ENCODE measurements at regions not wholly inside any gene's neighbourhood (a gene's known extent, or its start where the extent isn't known, plus 50 kb on each side); places are given as distances from the start of the nearest gene placed in this dataset.

DNA sequence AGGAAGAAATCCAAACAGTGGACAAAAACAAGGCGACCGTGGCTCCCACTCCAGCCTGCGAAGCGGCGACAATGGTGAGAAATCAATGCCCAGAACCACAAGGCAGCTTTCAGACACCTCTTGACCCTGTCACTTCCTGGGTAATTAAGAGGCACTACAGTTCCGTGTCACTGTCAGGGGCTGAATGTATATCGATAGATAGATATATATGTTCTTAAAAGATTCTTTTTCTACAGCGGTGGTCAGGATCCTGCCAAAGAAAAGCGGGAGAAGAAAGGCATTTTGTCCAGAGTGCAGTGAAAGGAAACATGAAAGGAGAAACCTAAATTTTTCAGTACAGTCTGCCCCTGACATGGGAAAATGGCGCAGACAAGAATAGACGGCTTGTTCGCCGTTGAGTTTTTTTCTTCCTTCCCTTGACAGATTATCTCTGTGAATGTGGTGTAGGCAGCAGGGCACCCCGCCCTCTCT lies 56.2 kb upstream of the HES1 start:
- Histone ChIP-seq H3K27ac (no peak overlapping the region), H3K9me3 (no peaks in the 10 kb centered on the region), H3K4me3 (no peak overlapping the region), H3K36me3 (no peaks in the 10 kb centered on the region), H3K27me3 (no peaks in the 10 kb centered on the region), H3K4me1 (peaks cover 0 to 28% (median 17%) of the 10 kb centered on the region in 4 donors)
- TF ChIP-seq EP300 (IDR thresholded peaks at IDR 0.05) (no peak), CTCF (IDR thresholded peaks at IDR 0.05) (no peak), POLR2A (IDR thresholded peaks at IDR 0.05) (no peak), POLR2AphosphoS5 (IDR thresholded peaks at IDR 0.05) (no peak)
- intact Hi-C loops (cut with DNase I; ENCODE audit: low total_unique reads) = no loop called here
- no peak for DNase-seq
- 78 to 92% (median 85%) methylated on average over 14 of the region's 14 CpGs for WGBS, 5 donors

DNA sequence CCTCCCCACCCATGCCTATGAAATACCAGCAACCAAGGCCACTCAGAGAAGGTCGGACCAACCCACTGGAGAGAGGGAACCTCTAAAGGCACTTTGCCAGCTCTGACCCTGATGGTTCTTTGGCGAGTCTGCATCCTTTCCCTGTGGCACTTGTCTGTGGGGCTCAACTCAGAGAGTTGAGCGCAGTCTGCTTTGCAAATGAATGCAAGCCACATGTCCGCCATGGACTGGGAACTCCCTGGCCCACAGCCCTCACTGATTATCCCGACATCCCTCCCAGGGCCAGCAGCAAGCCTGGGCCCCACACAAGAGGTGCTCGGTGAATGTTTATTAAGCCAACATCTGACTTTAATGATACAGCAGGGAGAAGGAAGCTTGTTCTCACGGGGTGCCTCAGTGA lies 55.5 kb upstream of the HES1 start:
- Histone ChIP-seq H3K27me3 (no peaks in the 10 kb centered on the region), H3K4me3 (no peak overlapping the region), H3K27ac (no peak overlapping the region), H3K9me3 (no peaks in the 10 kb centered on the region), H3K36me3 (no peaks in the 10 kb centered on the region), H3K4me1 (peaks cover 0 to 24% (median 11%) of the 10 kb centered on the region in 4 donors)
- no peak for TF ChIP-seq CTCF (IDR thresholded peaks at IDR 0.05)
- TF ChIP-seq EP300 (IDR thresholded peaks at IDR 0.05) = no peak
- TF ChIP-seq POLR2A (IDR thresholded peaks at IDR 0.05) = no peak
- TF ChIP-seq POLR2AphosphoS5 (IDR thresholded peaks at IDR 0.05) = no peak
- WGBS, 5 donors = 56 to 70% (median 66%) methylated on average over 2 to 7 of the region's 7 CpGs
- DNase-seq = peak; percentile 4 to 53
- intact Hi-C loops (cut with DNase I; ENCODE audit: low total_unique reads) = no loop called here

GRCh38 chr3:194080913-194081800 lies 54.8 kb upstream of the HES1 start:
- H3K9me3 ChIP-seq = no peaks in the 10 kb centered on the region
- intact Hi-C loops (cut with DNase I; ENCODE audit: low total_unique reads) = no loop called here
- TF ChIP-seq EP300 (IDR thresholded peaks at IDR 0.05) = no peak
- H3K4me1 ChIP-seq = peaks cover 0 to 17% (median 4%) of the 10 kb centered on the region in 4 donors
- no peak for DNase-seq
- no peaks in the 10 kb centered on the region for H3K27me3 ChIP-seq
- H3K27ac ChIP-seq = no peak overlapping the region
- no peaks in the 10 kb centered on the region for H3K36me3 ChIP-seq
- no peak overlapping the region for H3K4me3 ChIP-seq
- 76 to 90% (median 80%) methylated on average over 8 of the region's 8 CpGs for WGBS, 5 donors

- Histone ChIP-seq H3K27me3 (no peaks in the 10 kb centered on the region), H3K4me3 (no peak overlapping the region), H3K4me1 (peaks cover 0 to 15% (median 4%) of the 10 kb centered on the region in 4 donors), H3K36me3 (no peaks in the 10 kb centered on the region), H3K9me3 (no peaks in the 10 kb centered on the region), H3K27ac (no peak overlapping the region)
- intact Hi-C loops (cut with DNase I; ENCODE audit: low total_unique reads) = no loop called here
- TF ChIP-seq POLR2AphosphoS5 (IDR thresholded peaks at IDR 0.05) (no peak), POLR2A (IDR thresholded peaks at IDR 0.05) (no peak), CTCF (IDR thresholded peaks at IDR 0.05) (no peak), EP300 (IDR thresholded peaks at IDR 0.05) (no peak)
- DNase-seq = no peak
- WGBS, 5 donors = 92 to 99% (median 96%) methylated on average over 5 of the region's 5 CpGs
These were observed 54.1 kb upstream of the HES1 start for GRCh38 chr3:194081826-194082225.

Data from stomach (tissue), 8 donors.